OCI-LY7 (cell line): ENCODE measurements at regions not wholly inside any gene's neighbourhood (a gene's known extent, or its start where the extent isn't known, plus 50 kb on each side); places are given as distances from the start of the nearest gene placed in this dataset.

ENCODE experiments used
- BruUV-seq: library from RNA; stranded (reverse); fragments of 400-500 nt; replicated peaks from 2 replicates; lab custom pipeline; 2021; lab: Mats Ljungman, UMichigan
- CTCF ChIA-PET: fragments of 300-600 bp; sonication (Branson Sonifier 250); formaldehyde crosslinking; loops from one replicate; lab custom pipeline; 2022; ENCODE audit warnings: antibody characterized with exemption; ENCODE audit not compliant: unreplicated experiment; lab: Charles Lee
- POLR2A ChIA-PET: fragments of 300-600 bp; sonication (Branson Sonifier 250); formaldehyde crosslinking; loops from one replicate; lab custom pipeline; 2022; ENCODE audit warnings: antibody characterized with exemption; lab: Charles Lee
- DNase-seq: peaks from one replicate; pipeline ENCODE4 v3.0.0-alpha.2; 2015; ENCODE audit warnings: low spot score
- H2AFZ ChIP-seq: fragments of 200-600 bp; sonication (generic), shearing (Covaris generic); 2 replicates; pipeline ENCODE4 v1.6.1; 2014; ENCODE audit warnings: mild to moderate bottlenecking, antibody characterized with exemption, low read length, moderate library complexity
- H3K27ac ChIP-seq: fragments of 200-600 bp; sonication (generic); 2 replicates; pipeline ENCODE4 v1.5.1; 2014; ENCODE audit warnings: mixed run types, low read depth, mild to moderate bottlenecking, moderate library complexity, low read length, inconsistent platforms; ENCODE audit not compliant: poor library complexity, severe bottlenecking
- H3K36me3 ChIP-seq: fragments of 200-600 bp; sonication (generic); 2 replicates; pipeline ENCODE4 v1.6.1; 2014; ENCODE audit warnings: mild to moderate bottlenecking, antibody characterized with exemption, low read length, moderate library complexity, mixed read lengths; ENCODE audit not compliant: insufficient read depth
- H3K4me1 ChIP-seq: fragments of 200-600 bp; sonication (generic); 2 replicates; pipeline ENCODE4 v1.5.1; 2014; ENCODE audit warnings: mild to moderate bottlenecking, low read length; ENCODE audit not compliant: insufficient read depth, poor library complexity, severe bottlenecking
- H3K4me2 ChIP-seq: fragments of 200-600 bp; sonication (generic); 2 replicates; pipeline ENCODE4 v1.6.1; 2014; ENCODE audit warnings: mild to moderate bottlenecking, low read length
- H3K4me3 ChIP-seq: fragments of 200-600 bp; sonication (generic); 2 replicates; pipeline ENCODE4 v1.5.1; 2014; ENCODE audit warnings: mild to moderate bottlenecking, low read depth, low read length; ENCODE audit not compliant: poor library complexity, severe bottlenecking
- H3K79me2 ChIP-seq: fragments of 200-600 bp; sonication (generic); 2 replicates; pipeline ENCODE4 v1.6.1; 2016; ENCODE audit warnings: low read depth, mild to moderate bottlenecking, low read length, moderate library complexity, mixed read lengths; ENCODE audit not compliant: insufficient read depth
- H3K9me2 ChIP-seq: fragments of 200-600 bp; sonication (generic); 2 replicates; pipeline ENCODE4 v1.6.1; 2016; ENCODE audit warnings: mild to moderate bottlenecking, low read length, mixed read lengths; ENCODE audit not compliant: insufficient read depth
- H3K9me3 ChIP-seq: fragments of 200-600 bp; sonication (generic); 2 replicates; pipeline ENCODE4 v1.6.1; 2014; ENCODE audit warnings: mild to moderate bottlenecking, mixed run types, low read length, mixed read lengths
- H4K20me1 ChIP-seq: fragments of 200-600 bp; sonication (generic); 2 replicates; pipeline ENCODE4 v1.6.1; 2014; ENCODE audit warnings: mild to moderate bottlenecking, antibody characterized with exemption, low read length, moderate library complexity, mixed read lengths; ENCODE audit not compliant: insufficient read depth
- EZH2phosphoT487 ChIP-seq: fragments of 200-600 bp; sonication (generic); IDR thresholded peaks from 2 replicates; pipeline ENCODE4 v1.6.1; 2018; ENCODE audit warnings: low read depth, borderline replicate concordance, mild to moderate bottlenecking, mixed run types, antibody characterized with exemption, low read length, moderate library complexity, mixed read lengths
- intact Hi-C: fragments of 100-400 bp; cut with micrococcal nuclease; formaldehyde crosslinking; loops from one replicate; pipeline ENCODE4 v1.10.0; 2022; ENCODE audit not compliant: unreplicated experiment
- TF ChIP-seq, protein P1 (sequence below): fragments of 200-600 bp; sonication (generic); conservative IDR thresholded peaks from 2 replicates; pipeline ENCODE4 v1.5.1; 2014; ENCODE audit warnings: mild to moderate bottlenecking, antibody characterized with exemption, low read length, moderate library complexity, mixed read lengths

DNA sequence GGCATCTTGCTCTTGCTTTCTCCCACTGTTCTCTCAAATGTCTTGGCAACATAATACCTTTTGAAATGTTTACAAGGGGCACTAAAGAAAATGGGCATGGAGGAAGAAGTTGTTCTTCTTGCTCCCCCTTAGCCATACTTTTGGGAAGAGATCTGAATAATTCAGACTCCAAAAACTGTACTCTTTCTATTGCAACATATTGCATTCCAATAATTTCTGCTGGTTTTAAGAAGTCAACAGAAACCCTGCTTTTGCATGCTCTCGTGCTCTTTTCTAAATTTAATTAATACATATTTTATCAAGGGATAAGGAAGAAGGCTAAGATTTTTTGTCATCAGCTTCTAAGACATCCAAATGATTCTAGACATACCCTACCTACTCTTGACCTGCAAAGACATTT lies 409.9 kb upstream of the SOX5 start:
- H3K4me1 ChIP-seq, result no peaks in the 10 kb centered on the region
- H3K27ac ChIP-seq, result no peak overlapping the region
- H3K79me2 ChIP-seq, result no peaks in the 10 kb centered on the region
- no peaks in the 10 kb centered on the region for H4K20me1 ChIP-seq
- no peaks in the 10 kb centered on the region for H3K9me3 ChIP-seq
- no peak overlapping the region for H2AFZ ChIP-seq
- no peak for DNase-seq
- CTCF ChIA-PET, result no interaction called here
- intact Hi-C loops, result no loop called here
- POLR2A ChIA-PET, result no interaction called here
- TF ChIP-seq EZH2phosphoT487, result no peak
- TF ChIP-seq, protein P1, sequence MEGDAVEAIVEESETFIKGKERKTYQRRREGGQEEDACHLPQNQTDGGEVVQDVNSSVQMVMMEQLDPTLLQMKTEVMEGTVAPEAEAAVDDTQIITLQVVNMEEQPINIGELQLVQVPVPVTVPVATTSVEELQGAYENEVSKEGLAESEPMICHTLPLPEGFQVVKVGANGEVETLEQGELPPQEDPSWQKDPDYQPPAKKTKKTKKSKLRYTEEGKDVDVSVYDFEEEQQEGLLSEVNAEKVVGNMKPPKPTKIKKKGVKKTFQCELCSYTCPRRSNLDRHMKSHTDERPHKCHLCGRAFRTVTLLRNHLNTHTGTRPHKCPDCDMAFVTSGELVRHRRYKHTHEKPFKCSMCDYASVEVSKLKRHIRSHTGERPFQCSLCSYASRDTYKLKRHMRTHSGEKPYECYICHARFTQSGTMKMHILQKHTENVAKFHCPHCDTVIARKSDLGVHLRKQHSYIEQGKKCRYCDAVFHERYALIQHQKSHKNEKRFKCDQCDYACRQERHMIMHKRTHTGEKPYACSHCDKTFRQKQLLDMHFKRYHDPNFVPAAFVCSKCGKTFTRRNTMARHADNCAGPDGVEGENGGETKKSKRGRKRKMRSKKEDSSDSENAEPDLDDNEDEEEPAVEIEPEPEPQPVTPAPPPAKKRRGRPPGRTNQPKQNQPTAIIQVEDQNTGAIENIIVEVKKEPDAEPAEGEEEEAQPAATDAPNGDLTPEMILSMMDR, result no peak
- H3K36me3 ChIP-seq, result no peaks in the 10 kb centered on the region
- no peaks in the 10 kb centered on the region for H3K9me2 ChIP-seq
- no peak overlapping the region for H3K4me2 ChIP-seq
- no peak overlapping the region for H3K4me3 ChIP-seq
- no TSS peak for BruUV-seq

DNA sequence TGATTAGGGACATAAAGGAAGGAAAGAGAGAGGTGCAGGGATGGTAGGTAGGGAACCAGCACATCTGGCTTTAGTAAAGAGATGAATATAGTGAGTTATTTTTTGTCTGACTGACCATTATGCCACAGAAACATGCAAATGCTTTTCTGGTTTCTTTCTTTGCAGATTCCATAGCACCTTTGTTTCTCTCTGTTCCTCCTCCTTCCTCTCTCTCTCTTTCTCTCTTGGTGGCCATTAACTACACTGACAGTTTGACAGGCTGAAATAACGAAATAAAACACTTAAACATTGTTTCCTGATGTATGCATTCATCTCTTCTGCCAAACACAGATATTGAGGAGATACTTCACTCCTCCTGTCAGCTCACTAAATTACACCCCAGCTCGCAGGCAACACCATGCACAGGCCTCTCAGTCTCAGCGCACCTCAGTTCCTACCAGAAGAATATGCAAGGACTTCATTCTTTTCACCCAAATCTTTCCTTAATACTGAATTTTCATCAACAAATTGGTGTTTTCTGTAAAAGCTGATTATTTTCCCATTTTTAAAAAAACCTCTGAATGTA lies 406.9 kb upstream of the SOX5 start:
- CTCF ChIA-PET, result no interaction called here
- H3K4me2 ChIP-seq, result no peak overlapping the region
- no peaks in the 10 kb centered on the region for H3K4me1 ChIP-seq

DNA sequence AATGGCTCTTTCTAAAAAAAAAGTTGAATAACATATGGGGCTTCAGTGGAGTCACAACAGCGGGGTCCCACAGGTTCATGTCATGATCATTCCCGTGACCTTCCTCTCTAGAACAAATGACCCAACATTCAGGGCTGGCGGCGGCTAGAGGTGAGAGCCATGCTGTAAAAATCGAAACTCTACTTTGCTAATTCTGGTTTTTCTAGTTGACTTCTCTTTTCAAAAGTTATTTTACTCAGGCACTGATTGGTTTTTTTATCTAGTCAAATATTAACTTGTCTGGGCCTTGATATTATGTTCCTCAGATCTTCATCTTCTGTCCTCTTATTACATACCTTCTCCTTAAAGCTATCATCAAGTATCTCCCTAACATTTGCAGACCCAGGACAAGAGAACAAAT lies 402.9 kb upstream of the SOX5 start:
- Histone ChIP-seq H3K4me1 (no peaks in the 10 kb centered on the region), H3K79me2 (no peaks in the 10 kb centered on the region), H3K9me3 (no peaks in the 10 kb centered on the region), H3K4me2 (no peak overlapping the region), H3K9me2 (no peaks in the 10 kb centered on the region), H3K36me3 (no peaks in the 10 kb centered on the region), H3K27ac (no peak overlapping the region), H3K4me3 (no peak overlapping the region), H2AFZ (no peak overlapping the region), H4K20me1 (no peaks in the 10 kb centered on the region)
- TF ChIP-seq, protein P1, result no peak
- no peak for TF ChIP-seq EZH2phosphoT487
- no peak for DNase-seq
- ChIA-PET CTCF (no interaction called here), POLR2A (interaction anchor here (0.6 to 0.7 kb wide), 2 partner anchors 10 to 19 kb away, joined by 3 read pairs; no protein-coding TSS in a partner anchor)
- intact Hi-C loops, result no loop called here
- no TSS peak for BruUV-seq

More for the DNA sequence above, 406.9 kb upstream of the SOX5 start:
- TF ChIP-seq, protein P1, result no peak
- no peak for TF ChIP-seq EZH2phosphoT487
- no peak for DNase-seq
- POLR2A ChIA-PET, result no interaction called here
- no peaks in the 10 kb centered on the region for H3K36me3 ChIP-seq
- no peak overlapping the region for H3K27ac ChIP-seq
- H2AFZ ChIP-seq, result no peak overlapping the region
- H4K20me1 ChIP-seq, result no peaks in the 10 kb centered on the region
- intact Hi-C loops, result no loop called here
- H3K9me3 ChIP-seq, result no peaks in the 10 kb centered on the region
- no peaks in the 10 kb centered on the region for H3K9me2 ChIP-seq
- no TSS peak for BruUV-seq
- H3K4me3 ChIP-seq, result no peak overlapping the region
- H3K79me2 ChIP-seq, result no peaks in the 10 kb centered on the region
